H1 (cell line): ENCODE measurements at regions not wholly inside any gene's neighbourhood (a gene's known extent, or its start where the extent isn't known, plus 50 kb on each side); places are given as distances from the start of the nearest gene placed in this dataset.

Experiments
- CEBPB ChIP-seq: IDR thresholded peaks from 2 replicates; pipeline ENCODE4 v1.6.1; 2012; ENCODE audit warnings: low read depth, low read length
- CHD1 ChIP-seq: IDR thresholded peaks from 2 replicates; pipeline ENCODE4 v1.6.1; 2012; ENCODE audit warnings: low read depth, low read length, improper control_type of control experiment
- CTCF ChIP-seq, 3 experiments: IDR thresholded peaks; 1 replicate in 2 of 3; 2 replicates in 1 of 3; pipeline versions ENCODE4 v1.5.1 to v1.6.1; 2011; ENCODE audit warnings: low read length in 3 of 3, mild to moderate bottlenecking in 3 of 3, inconsistent platforms in 2 of 3, low read depth in 1 of 3, moderate library complexity in 1 of 3; ENCODE audit not compliant: insufficient read depth in 1 of 3; ENCODE audit errors: control extremely low read depth in 1 of 3
- EZH2 ChIP-seq: fragments of 200-600 bp; sonication (generic); IDR thresholded peaks from 2 replicates; pipeline ENCODE4 v1.7.1; 2012; ENCODE audit warnings: low read depth, mild to moderate bottlenecking, moderate library complexity, low read length, inconsistent platforms; ENCODE audit not compliant: severe bottlenecking
- POLR2A ChIP-seq, 2 experiments: IDR thresholded peaks; 1 replicate in 1 of 2; 2 replicates in 1 of 2; pipeline ENCODE4 v1.6.1; 2011; ENCODE audit warnings: low read depth in 2 of 2, low read length in 2 of 2, mild to moderate bottlenecking in 2 of 2; ENCODE audit errors: control extremely low read depth in 1 of 2
- SRF ChIP-seq: IDR thresholded peaks from 2 replicates; pipeline ENCODE4 v1.6.1; 2011; ENCODE audit warnings: mild to moderate bottlenecking, low read depth, low read length, moderate library complexity

- no peak for TF ChIP-seq CHD1
- no peak for TF ChIP-seq CTCF (IDR thresholded peaks at IDR 0.05; ENCODE audit: control extremely low read depth in 1 of 3, insufficient read depth in 1 of 3, low read depth in 1 of 3, low read length in 3 of 3)
- TF ChIP-seq SRF = no peak
- no peak for TF ChIP-seq POLR2A (IDR thresholded peaks at IDR 0.05; ENCODE audit: control extremely low read depth in 1 of 2, low read depth in 2 of 2, low read length in 2 of 2)
- no peak for TF ChIP-seq CEBPB
- no peak for TF ChIP-seq EZH2
Measured at GRCh38 chr4:145348291-145348690, 133.4 kb upstream of the SMAD1 start.
